ENCODE measurements at regions not wholly inside any gene's neighbourhood (a gene's known extent, or its start where the extent isn't known, plus 50 kb on each side); places are given as distances from the start of the nearest gene placed in this dataset.

- Mint-ChIP-seq H3K4me3 (ENCODE audit: unreplicated experiment) (no peak overlapping the region), H3K36me3 (ENCODE audit: low read depth, unreplicated experiment) (no peaks in the 10 kb centered on the region)
- no peak overlapping the region for H3K4me2 ChIP-seq (ENCODE audit: low read length)
These were observed 115.1 kb upstream of the ZKSCAN2 start for GRCh38 chr16:25372716-25373115.

GRCh38 chr16:25371342-25371741 is 113.7 kb upstream of the ZKSCAN2 start:
- H3K36me3 Mint-ChIP-seq (ENCODE audit: low read depth, unreplicated experiment), result no peaks in the 10 kb centered on the region
- Histone ChIP-seq H3K4me3 (ENCODE audit: insufficient read depth, low read depth, low read length) (no peak overlapping the region), H3K4me2 (ENCODE audit: low read length) (no peak overlapping the region), H3K27ac (ENCODE audit: low read depth, low read length) (no peak overlapping the region), H3K9ac (ENCODE audit: low read length) (no peak overlapping the region), H3K9me3 (ENCODE audit: insufficient read depth, low read depth, low read length) (no peaks in the 10 kb centered on the region), H3K4me1 (ENCODE audit: insufficient read depth, low read length) (no peaks in the 10 kb centered on the region), H2AFZ (ENCODE audit: low read depth, low read length) (no peak overlapping the region), H4K20me1 (ENCODE audit: insufficient read depth, low read length) (no peaks in the 10 kb centered on the region), H3K79me2 (ENCODE audit: insufficient read depth, low read length) (no peaks in the 10 kb centered on the region), H3K27me3 (ENCODE audit: insufficient read depth, low read length) (no peaks in the 10 kb centered on the region), H3K36me3 (ENCODE audit: insufficient read depth, low read length) (no peaks in the 10 kb centered on the region)
- H3K4me3 Mint-ChIP-seq (ENCODE audit: unreplicated experiment), result no peak overlapping the region
- H3K27me3 Mint-ChIP-seq (ENCODE audit: low read depth, unreplicated experiment), result no peaks in the 10 kb centered on the region
- H3K4me1 Mint-ChIP-seq (ENCODE audit: low read depth, unreplicated experiment), result no peaks in the 10 kb centered on the region
- H3K9me3 Mint-ChIP-seq (ENCODE audit: unreplicated experiment), result no peaks in the 10 kb centered on the region
- H3K27ac Mint-ChIP-seq (ENCODE audit: unreplicated experiment), result no peak overlapping the region
- DNase-seq (ENCODE audit: low read depth), result no peak
- TF ChIP-seq CTCF (IDR thresholded peaks at IDR 0.05; ENCODE audit: insufficient read depth, low read depth, low read length), result no peak
- no peak for TF ChIP-seq EZH2 (IDR thresholded peaks at IDR 0.05; ENCODE audit: insufficient read depth, low read length)
- FAIRE-seq, result no peak

More at GRCh38 chr16:25372716-25373115, 115.1 kb upstream of the ZKSCAN2 start:
- Mint-ChIP-seq H3K9me3 (ENCODE audit: unreplicated experiment) (peaks cover 1% of the 10 kb centered on the region), H3K27me3 (ENCODE audit: low read depth, unreplicated experiment) (no peaks in the 10 kb centered on the region), H3K27ac (ENCODE audit: unreplicated experiment) (no peak overlapping the region), H3K4me1 (ENCODE audit: low read depth, unreplicated experiment) (no peaks in the 10 kb centered on the region)
- Histone ChIP-seq H3K79me2 (ENCODE audit: insufficient read depth, low read length) (no peaks in the 10 kb centered on the region), H3K36me3 (ENCODE audit: insufficient read depth, low read length) (no peaks in the 10 kb centered on the region), H3K9me3 (ENCODE audit: insufficient read depth, low read depth, low read length) (no peaks in the 10 kb centered on the region), H3K27me3 (ENCODE audit: insufficient read depth, low read length) (no peaks in the 10 kb centered on the region), H4K20me1 (ENCODE audit: insufficient read depth, low read length) (no peaks in the 10 kb centered on the region), H3K4me1 (ENCODE audit: insufficient read depth, low read length) (no peaks in the 10 kb centered on the region), H3K27ac (ENCODE audit: low read depth, low read length) (no peak overlapping the region), H2AFZ (ENCODE audit: low read depth, low read length) (no peak overlapping the region), H3K9ac (ENCODE audit: low read length) (no peak overlapping the region), H3K4me3 (ENCODE audit: insufficient read depth, low read depth, low read length) (no peak overlapping the region)
- TF ChIP-seq EZH2 (IDR thresholded peaks at IDR 0.05; ENCODE audit: insufficient read depth, low read length), result no peak
- no peak for TF ChIP-seq CTCF (IDR thresholded peaks at IDR 0.05; ENCODE audit: insufficient read depth, low read depth, low read length)
- DNase-seq (ENCODE audit: low read depth) (no peak), FAIRE-seq (no peak)

- Histone ChIP-seq H3K4me1 (ENCODE audit: insufficient read depth, low read length) (no peaks in the 10 kb centered on the region), H3K36me3 (ENCODE audit: insufficient read depth, low read length) (no peaks in the 10 kb centered on the region), H3K4me3 (ENCODE audit: insufficient read depth, low read depth, low read length) (no peak overlapping the region), H3K9ac (ENCODE audit: low read length) (no peak overlapping the region), H2AFZ (ENCODE audit: low read depth, low read length) (no peak overlapping the region), H3K4me2 (ENCODE audit: low read length) (no peak overlapping the region), H3K79me2 (ENCODE audit: insufficient read depth, low read length) (no peaks in the 10 kb centered on the region), H3K27me3 (ENCODE audit: insufficient read depth, low read length) (no peaks in the 10 kb centered on the region), H3K9me3 (ENCODE audit: insufficient read depth, low read depth, low read length) (no peaks in the 10 kb centered on the region), H4K20me1 (ENCODE audit: insufficient read depth, low read length) (no peaks in the 10 kb centered on the region), H3K27ac (ENCODE audit: low read depth, low read length) (no peak overlapping the region)
- no peak overlapping the region for H3K27ac Mint-ChIP-seq (ENCODE audit: unreplicated experiment)
- no peaks in the 10 kb centered on the region for H3K4me1 Mint-ChIP-seq (ENCODE audit: low read depth, unreplicated experiment)
- TF ChIP-seq EZH2 (IDR thresholded peaks at IDR 0.05; ENCODE audit: insufficient read depth, low read length) (no peak), CTCF (IDR thresholded peaks at IDR 0.05; ENCODE audit: insufficient read depth, low read depth, low read length) (no peak)
- no peak overlapping the region for H3K4me3 Mint-ChIP-seq (ENCODE audit: unreplicated experiment)
- H3K9me3 Mint-ChIP-seq (ENCODE audit: unreplicated experiment), result no peaks in the 10 kb centered on the region
- H3K36me3 Mint-ChIP-seq (ENCODE audit: low read depth, unreplicated experiment), result no peaks in the 10 kb centered on the region
- FAIRE-seq (no peak), DNase-seq (ENCODE audit: low read depth) (no peak)
- H3K27me3 Mint-ChIP-seq (ENCODE audit: low read depth, unreplicated experiment), result no peaks in the 10 kb centered on the region
These were observed 112.9 kb upstream of the ZKSCAN2 start for GRCh38 chr16:25370541-25370940.

Measured in astrocyte (in vitro differentiated cells and primary cell).